Thoracic aorta (tissue), 2 donors: ENCODE measurements at regions not wholly inside any gene's neighbourhood (a gene's known extent, or its start where the extent isn't known, plus 50 kb on each side); places are given as distances from the start of the nearest gene placed in this dataset.

Experiments used
- ATAC-seq: fragments of 150-250 bp; one replicate; pipeline ENCODE4 v1.8.0; 2017; ENCODE audit warnings: low read depth; ENCODE audit not compliant: insufficient number of reproducible peaks, low FRiP score
- DNase-seq: peaks from one replicate; pipeline ENCODE4 v3.0.0-alpha.2; 2020; ENCODE audit warnings: low spot score
- H3K27ac ChIP-seq, 2 donors: fragments of 200-600 bp; sonication (generic); 1 replicate in 1 of 2; 2 replicates in 1 of 2; pipeline ENCODE4 v1.5.1; 2016; ENCODE audit warnings: mild to moderate bottlenecking in 2 of 2, moderate library complexity in 2 of 2
- H3K27me3 ChIP-seq: fragments of 200-600 bp; sonication (generic); replicated peaks from 2 replicates; pipeline ENCODE4 v1.6.0; 2016; ENCODE audit warnings: mild to moderate bottlenecking; ENCODE audit not compliant: insufficient read depth
- H3K36me3 ChIP-seq: fragments of 200-600 bp; sonication (generic); one replicate; pipeline ENCODE4 v1.5.1; 2016
- H3K4me1 ChIP-seq, 2 donors: fragments of 200-600 bp; sonication (generic); 1 replicate in 1 of 2; 2 replicates in 1 of 2; pipeline versions ENCODE4 v1.5.1 to v1.6.0; 2016; ENCODE audit warnings: low read depth in 2 of 2, mild to moderate bottlenecking in 1 of 2; ENCODE audit not compliant: control insufficient read depth in 1 of 2
- H3K4me3 ChIP-seq: fragments of 200-600 bp; sonication (generic); 2 replicates; pipeline ENCODE4 v1.5.1; 2016; ENCODE audit warnings: mild to moderate bottlenecking
- H3K9me3 ChIP-seq: fragments of 200-600 bp; sonication (generic); 2 replicates; pipeline ENCODE4 v1.5.1; 2016
- CTCF ChIP-seq: fragments of 200-600 bp; sonication (generic); IDR thresholded peaks from one replicate; pipeline ENCODE4 v1.5.1; 2019; ENCODE audit warnings: antibody characterized with exemption

GRCh38 chr1:221371705-221372104 lies 370.2 kb downstream of the DUSP10 start:
- no peak for ATAC-seq

GRCh38 chr1:221373795-221374194 lies 368.1 kb downstream of the DUSP10 start:
- H3K4me1 ChIP-seq, result no peaks in the 10 kb centered on the region
- H3K36me3 ChIP-seq, result no peaks in the 10 kb centered on the region
- H3K27ac ChIP-seq, result no peak overlapping the region
- no peaks in the 10 kb centered on the region for H3K9me3 ChIP-seq
- H3K4me3 ChIP-seq, result no peak overlapping the region
- TF ChIP-seq CTCF, result no peak
- ATAC-seq (no peak), DNase-seq (no peak)
- H3K27me3 ChIP-seq, result no peaks in the 10 kb centered on the region

More at GRCh38 chr1:221371705-221372104, 370.2 kb downstream of the DUSP10 start:
- H3K27me3 ChIP-seq, result no peaks in the 10 kb centered on the region
- no peaks in the 10 kb centered on the region for H3K4me1 ChIP-seq
- DNase-seq, result no peak
- no peaks in the 10 kb centered on the region for H3K9me3 ChIP-seq
- H3K27ac ChIP-seq, result no peak overlapping the region
- no peaks in the 10 kb centered on the region for H3K36me3 ChIP-seq
- H3K4me3 ChIP-seq, result no peak overlapping the region
- no peak for TF ChIP-seq CTCF

GRCh38 chr1:221376286-221376685 lies 365.6 kb downstream of the DUSP10 start:
- TF ChIP-seq CTCF, result no peak

DNA sequence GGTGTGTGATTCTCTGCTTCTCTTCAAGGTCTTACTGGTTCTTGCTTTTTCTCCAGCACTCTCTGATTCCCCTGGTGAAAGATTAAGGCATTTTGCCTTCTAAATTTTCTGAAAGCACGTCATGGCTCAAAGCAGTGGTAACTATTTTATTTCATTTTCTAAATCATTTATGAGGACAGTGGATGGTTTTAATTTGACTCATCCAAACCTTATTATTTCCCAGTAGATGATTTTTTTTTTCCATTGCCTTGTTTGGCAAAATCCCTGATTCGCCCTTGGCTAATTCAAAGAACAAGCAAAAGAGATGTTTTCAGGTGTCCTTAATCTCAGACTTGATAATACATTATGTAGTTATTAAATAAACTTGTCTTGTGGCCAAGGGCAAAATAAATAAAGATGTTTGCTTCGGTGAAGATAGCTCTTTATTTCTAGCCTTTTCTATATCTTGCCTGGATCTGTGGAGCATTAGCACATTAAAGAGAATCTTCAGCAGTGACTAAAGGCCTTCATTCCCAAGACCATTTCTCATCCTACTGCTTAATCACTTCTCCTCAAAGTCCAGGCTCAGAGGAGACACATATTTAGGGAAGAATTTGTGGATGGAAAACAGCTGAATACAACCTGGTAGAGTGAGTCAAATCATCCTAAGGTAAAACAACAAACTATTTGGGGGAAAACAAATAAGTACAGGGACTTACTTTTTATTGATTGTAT lies 359.8 kb downstream of the DUSP10 start:
- no peak for DNase-seq
- Histone ChIP-seq H3K27me3 (no peaks in the 10 kb centered on the region), H3K4me1 (no peaks in the 10 kb centered on the region), H3K4me3 (no peak overlapping the region), H3K27ac (no peak overlapping the region), H3K9me3 (no peaks in the 10 kb centered on the region), H3K36me3 (no peaks in the 10 kb centered on the region)
- no peak for ATAC-seq
- TF ChIP-seq CTCF, result no peak

More at GRCh38 chr1:221376286-221376685, 365.6 kb downstream of the DUSP10 start:
- DNase-seq (no peak), ATAC-seq (no peak)
- Histone ChIP-seq H3K27me3 (no peaks in the 10 kb centered on the region), H3K36me3 (no peaks in the 10 kb centered on the region), H3K4me3 (no peak overlapping the region), H3K9me3 (no peaks in the 10 kb centered on the region), H3K4me1 (no peaks in the 10 kb centered on the region), H3K27ac (no peak overlapping the region)

DNA sequence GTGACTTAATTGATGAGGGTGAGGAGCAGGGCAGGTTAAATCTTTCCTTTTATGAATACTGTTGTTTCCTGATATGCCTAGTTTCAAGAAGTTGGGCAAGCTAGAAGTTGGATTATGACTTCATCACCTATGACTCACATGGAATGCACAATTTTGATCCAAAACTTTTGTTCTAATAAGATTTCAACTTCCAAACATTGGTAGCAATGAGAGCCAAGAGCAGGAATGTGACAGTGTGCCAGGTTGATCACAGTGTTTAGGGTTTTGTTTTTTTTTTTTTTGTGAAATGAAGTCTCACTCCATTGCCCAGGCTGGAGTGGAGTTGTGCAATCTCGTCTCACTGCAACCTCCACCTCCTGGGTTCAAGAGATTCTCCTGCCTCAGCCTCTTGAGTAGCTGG lies 349.4 kb downstream of the DUSP10 start:
- H3K27me3 ChIP-seq, result no peaks in the 10 kb centered on the region
- peaks cover 5 to 21% of the 10 kb centered on the region in 2 donors for H3K4me1 ChIP-seq
- no peaks in the 10 kb centered on the region for H3K36me3 ChIP-seq
- H3K27ac ChIP-seq, result peak overlapping the region in 1 of 2 donors; percentile 64
- ATAC-seq (peak; percentile 97), DNase-seq (peak; percentile 53)
- no peak overlapping the region for H3K4me3 ChIP-seq
- no peak for TF ChIP-seq CTCF
- H3K9me3 ChIP-seq, result no peaks in the 10 kb centered on the region
